ENCODE measurements at regions not wholly inside any gene's neighbourhood (a gene's known extent, or its start where the extent isn't known, plus 50 kb on each side); places are given as distances from the start of the nearest gene placed in this dataset.

- TF ChIP-seq CTCF (conservative IDR thresholded peaks at IDR 0.05; ENCODE audit: low read depth, low read length) (no peak), POLR2A (IDR thresholded peaks at IDR 0.05; ENCODE audit: low read depth, low read length) (no peak), RFX5 (IDR thresholded peaks at IDR 0.05; ENCODE audit: low read depth, low read length) (no peak)
- TF ChIP-seq, protein P1, sequence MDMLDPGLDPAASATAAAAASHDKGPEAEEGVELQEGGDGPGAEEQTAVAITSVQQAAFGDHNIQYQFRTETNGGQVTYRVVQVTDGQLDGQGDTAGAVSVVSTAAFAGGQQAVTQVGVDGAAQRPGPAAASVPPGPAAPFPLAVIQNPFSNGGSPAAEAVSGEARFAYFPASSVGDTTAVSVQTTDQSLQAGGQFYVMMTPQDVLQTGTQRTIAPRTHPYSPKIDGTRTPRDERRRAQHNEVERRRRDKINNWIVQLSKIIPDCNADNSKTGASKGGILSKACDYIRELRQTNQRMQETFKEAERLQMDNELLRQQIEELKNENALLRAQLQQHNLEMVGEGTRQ (IDR thresholded peaks at IDR 0.05; ENCODE audit: low read depth, low read length), result no peak
Measured at GRCh38 chr5:10126900-10127299, 122.8 kb downstream of the ATPSCKMT start.

All from IMR-90 (cell line).